ENCODE measurements at regions not wholly inside any gene's neighbourhood (a gene's known extent, or its start where the extent isn't known, plus 50 kb on each side); places are given as distances from the start of the nearest gene placed in this dataset.
"Not testable (repeated sequence)": the region's sequence is repeated elsewhere in the genome, so short reads cannot be mapped to it uniquely, and the experiment has no call there.

GRCh38 chr3:901953-902778 is 190.7 kb upstream of the CNTN6 start:
- in situ Hi-C loops (cut with MboI; ENCODE audit: low sequenced_read_pairs, unreplicated experiment) = no loop called here
- TF ChIP-seq CTCF (IDR thresholded peaks at IDR 0.05; ENCODE audit: borderline replicate concordance, control extremely low read depth, extremely low read depth, insufficient read depth, missing control alignments) = no peak
- peak; percentile 6 for DNase-seq (ENCODE audit: low spot score)

- no peak for TF ChIP-seq CTCF (IDR thresholded peaks at IDR 0.05; ENCODE audit: borderline replicate concordance, control extremely low read depth, extremely low read depth, insufficient read depth, missing control alignments)
- no peak for DNase-seq (ENCODE audit: low spot score)
These were observed 187.6 kb upstream of the CNTN6 start for GRCh38 chr3:905217-905616.

GRCh38 chr3:906739-907138 is 186.1 kb upstream of the CNTN6 start:
- in situ Hi-C loops (cut with MboI; ENCODE audit: low sequenced_read_pairs, unreplicated experiment) = no loop called here
- DNase-seq (ENCODE audit: low spot score) = no peak
- TF ChIP-seq CTCF (IDR thresholded peaks at IDR 0.05; ENCODE audit: borderline replicate concordance, control extremely low read depth, extremely low read depth, insufficient read depth, missing control alignments) = no peak

More at GRCh38 chr3:905217-905616, 187.6 kb upstream of the CNTN6 start:
- in situ Hi-C loops (cut with MboI; ENCODE audit: low sequenced_read_pairs, unreplicated experiment) = no loop called here

GRCh38 chr3:908839-909238 is 184.0 kb upstream of the CNTN6 start:
- no peak for TF ChIP-seq CTCF (IDR thresholded peaks at IDR 0.05; ENCODE audit: borderline replicate concordance, control extremely low read depth, extremely low read depth, insufficient read depth, missing control alignments)
- in situ Hi-C loops (cut with MboI; ENCODE audit: low sequenced_read_pairs, unreplicated experiment) = no loop called here
- DNase-seq (ENCODE audit: low spot score) = no peak

- in situ Hi-C loops (cut with MboI; ENCODE audit: low sequenced_read_pairs, unreplicated experiment); DNase-seq (ENCODE audit: low spot score): not testable (repeated sequence)
These were observed 180.1 kb upstream of the CNTN6 start for GRCh38 chr3:912717-913116.

- in situ Hi-C loops (cut with MboI; ENCODE audit: low sequenced_read_pairs, unreplicated experiment) = no loop called here
- DNase-seq (ENCODE audit: low spot score) = no peak
- no peak for TF ChIP-seq CTCF (IDR thresholded peaks at IDR 0.05; ENCODE audit: borderline replicate concordance, control extremely low read depth, extremely low read depth, insufficient read depth, missing control alignments)
These were observed 169.5 kb upstream of the CNTN6 start for GRCh38 chr3:923161-923910.

GRCh38 chr3:930866-931265 is 162.0 kb upstream of the CNTN6 start:
- no peak for DNase-seq (ENCODE audit: low spot score)
- in situ Hi-C loops (cut with MboI; ENCODE audit: low sequenced_read_pairs, unreplicated experiment) = no loop called here
- no peak for TF ChIP-seq CTCF (IDR thresholded peaks at IDR 0.05; ENCODE audit: borderline replicate concordance, control extremely low read depth, extremely low read depth, insufficient read depth, missing control alignments)

Data from GM13976 (cell line).